ENCODE measurements at regions not wholly inside any gene's neighbourhood (a gene's known extent, or its start where the extent isn't known, plus 50 kb on each side); places are given as distances from the start of the nearest gene placed in this dataset.
"Not testable (repeated sequence)": the region's sequence is repeated elsewhere in the genome, so short reads cannot be mapped to it uniquely, and the experiment has no call there.

DNA sequence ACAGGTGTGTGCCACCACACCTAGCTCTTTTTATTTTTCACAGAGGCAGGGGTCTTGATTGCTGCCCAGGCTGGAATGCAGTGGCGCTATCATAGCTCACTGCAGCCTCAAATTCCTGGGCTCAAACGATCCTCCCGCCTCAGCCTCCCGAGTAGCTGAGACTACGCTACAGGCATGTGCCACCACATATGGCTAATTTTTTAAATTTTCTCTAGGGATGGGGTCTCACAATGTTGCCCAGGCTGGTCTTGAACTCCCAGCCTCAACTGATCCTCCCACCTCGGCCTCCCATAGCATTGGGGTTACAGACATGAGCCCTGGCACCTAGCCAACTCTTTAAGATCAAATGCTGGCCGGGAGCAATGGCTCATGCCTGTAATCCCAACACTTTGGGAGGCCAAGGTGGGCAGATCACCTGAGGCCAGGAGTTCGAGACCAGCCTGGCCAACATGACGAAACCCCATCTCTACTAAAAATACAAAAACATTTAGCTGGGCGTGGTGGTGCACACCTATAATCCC, 50.6 kb upstream of the MYL10 start:
- H3K36me3 ChIP-seq; DNase-seq (ENCODE audit: low read depth in 1 of 2, low spot score in 1 of 2); H3K27me3 ChIP-seq; H3K4me1 ChIP-seq (ENCODE audit: low read depth); H3K4me3 ChIP-seq; H3K27ac ChIP-seq; H3K9me3 ChIP-seq (ENCODE audit: low read depth): not testable (repeated sequence)

DNA sequence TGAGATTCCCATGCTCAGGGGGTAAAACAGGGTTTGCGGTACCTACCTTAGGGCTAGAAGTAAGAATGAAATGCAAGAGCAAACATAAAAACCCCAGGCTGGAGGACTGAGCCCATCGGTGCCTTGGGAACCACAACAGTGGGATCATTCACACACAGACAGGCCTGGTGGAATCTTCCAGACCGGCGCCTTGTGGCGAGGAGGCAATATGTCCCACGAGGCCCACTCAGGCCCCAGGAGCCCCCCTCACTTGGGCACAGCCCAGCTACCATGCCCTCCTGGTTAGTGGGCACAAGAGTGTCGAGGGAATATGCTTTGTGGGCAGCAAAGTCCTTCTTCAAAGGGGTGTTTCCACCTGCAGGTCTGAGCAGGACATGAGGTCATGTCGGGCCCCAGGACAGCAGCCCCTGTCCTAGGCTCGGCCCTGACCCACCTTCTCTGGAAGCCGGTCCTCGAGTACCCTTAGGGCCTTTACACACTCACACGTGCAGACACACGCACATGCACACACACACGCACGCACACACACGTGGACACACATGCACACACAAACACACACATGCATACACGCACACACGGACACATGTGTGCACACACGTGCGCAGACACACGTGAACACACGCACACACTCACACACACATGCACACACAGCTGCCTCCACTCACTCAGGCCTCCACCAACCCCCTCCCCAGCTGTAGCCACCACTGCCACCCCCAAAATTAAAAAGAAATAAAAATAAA, 51.5 kb upstream of the MYL10 start:
- Histone ChIP-seq H3K36me3 (no peaks in the 10 kb centered on the region), H3K9me3 (ENCODE audit: low read depth) (no peaks in the 10 kb centered on the region), H3K27me3 (no peaks in the 10 kb centered on the region), H3K27ac (no peak overlapping the region), H3K4me3 (no peak overlapping the region), H3K4me1 (ENCODE audit: low read depth) (no peaks in the 10 kb centered on the region)
- no peak for DNase-seq (ENCODE audit: low read depth in 1 of 2, low spot score in 1 of 2)
- TF ChIP-seq, protein P1, sequence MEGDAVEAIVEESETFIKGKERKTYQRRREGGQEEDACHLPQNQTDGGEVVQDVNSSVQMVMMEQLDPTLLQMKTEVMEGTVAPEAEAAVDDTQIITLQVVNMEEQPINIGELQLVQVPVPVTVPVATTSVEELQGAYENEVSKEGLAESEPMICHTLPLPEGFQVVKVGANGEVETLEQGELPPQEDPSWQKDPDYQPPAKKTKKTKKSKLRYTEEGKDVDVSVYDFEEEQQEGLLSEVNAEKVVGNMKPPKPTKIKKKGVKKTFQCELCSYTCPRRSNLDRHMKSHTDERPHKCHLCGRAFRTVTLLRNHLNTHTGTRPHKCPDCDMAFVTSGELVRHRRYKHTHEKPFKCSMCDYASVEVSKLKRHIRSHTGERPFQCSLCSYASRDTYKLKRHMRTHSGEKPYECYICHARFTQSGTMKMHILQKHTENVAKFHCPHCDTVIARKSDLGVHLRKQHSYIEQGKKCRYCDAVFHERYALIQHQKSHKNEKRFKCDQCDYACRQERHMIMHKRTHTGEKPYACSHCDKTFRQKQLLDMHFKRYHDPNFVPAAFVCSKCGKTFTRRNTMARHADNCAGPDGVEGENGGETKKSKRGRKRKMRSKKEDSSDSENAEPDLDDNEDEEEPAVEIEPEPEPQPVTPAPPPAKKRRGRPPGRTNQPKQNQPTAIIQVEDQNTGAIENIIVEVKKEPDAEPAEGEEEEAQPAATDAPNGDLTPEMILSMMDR (IDR thresholded peaks at IDR 0.05; ENCODE audit: low read depth, low read length) = no peak

DNA sequence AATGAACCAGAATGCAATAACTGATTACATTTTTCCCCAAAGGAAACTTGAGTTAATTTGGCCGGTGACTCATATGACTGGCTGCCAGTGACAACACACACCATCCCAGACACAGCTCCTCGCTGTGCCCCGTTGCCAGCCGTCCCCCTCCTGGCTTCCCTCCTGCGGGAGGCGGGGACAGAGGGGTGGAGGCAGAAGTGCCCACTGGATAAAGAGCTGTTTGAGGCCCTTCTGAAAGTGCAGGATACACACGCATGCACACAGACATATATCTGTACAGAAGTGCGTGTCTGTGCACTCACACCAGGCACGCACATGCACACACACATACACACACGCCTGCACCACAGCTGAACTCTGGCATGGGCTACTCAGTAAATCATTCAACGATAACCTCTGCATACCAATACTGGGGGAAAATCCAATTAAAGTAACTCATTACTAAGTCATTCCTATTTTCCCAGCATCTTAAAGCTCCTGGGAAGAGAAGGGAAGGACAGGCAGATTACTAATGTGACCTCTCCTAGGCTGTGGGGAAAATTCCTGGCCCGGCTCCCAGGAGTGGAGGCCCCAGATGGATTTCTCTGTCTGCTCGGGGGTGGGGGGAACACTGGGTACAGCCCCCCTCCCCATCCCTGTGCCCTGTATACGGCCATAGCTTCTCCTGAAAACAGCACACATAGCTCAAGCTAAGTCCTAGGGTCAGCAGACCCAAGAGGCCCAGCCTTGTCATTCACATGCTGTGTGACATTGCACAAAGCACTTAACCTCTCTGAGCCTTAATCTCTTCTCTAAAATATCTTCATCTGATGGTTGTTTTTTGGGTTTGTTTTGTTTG, 52.3 kb upstream of the MYL10 start:
- peak in 1 of 2 donors; percentile 79 for DNase-seq (ENCODE audit: low read depth in 1 of 2, low spot score in 1 of 2)
- H3K36me3 ChIP-seq = no peaks in the 10 kb centered on the region
- TF ChIP-seq, protein P1 (IDR thresholded peaks at IDR 0.05; ENCODE audit: low read depth, low read length) = no peak
- H3K27ac ChIP-seq = no peak overlapping the region
- H3K4me1 ChIP-seq (ENCODE audit: low read depth) = no peaks in the 10 kb centered on the region
- no peaks in the 10 kb centered on the region for H3K27me3 ChIP-seq
- H3K9me3 ChIP-seq (ENCODE audit: low read depth) = no peaks in the 10 kb centered on the region
- H3K4me3 ChIP-seq = no peak overlapping the region

DNA sequence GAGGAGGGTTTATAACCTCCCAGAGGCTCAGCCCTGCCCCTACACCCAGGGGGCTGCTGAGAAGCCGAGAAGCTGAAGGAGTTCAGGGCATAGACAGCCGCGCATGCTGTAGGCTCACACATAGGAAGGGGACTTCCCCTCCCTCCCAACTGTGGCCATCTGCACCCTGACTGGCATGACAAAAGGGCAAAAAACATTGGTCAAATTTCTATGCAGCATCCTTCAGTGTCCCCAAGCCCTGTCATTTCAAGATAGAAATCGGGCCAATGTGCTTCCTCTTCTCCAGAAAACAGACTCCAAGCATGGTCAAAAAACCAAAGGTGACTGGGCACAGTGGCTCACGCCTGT, 55.9 kb upstream of the MYL10 start:
- no peaks in the 10 kb centered on the region for H3K9me3 ChIP-seq (ENCODE audit: low read depth)
- H3K4me3 ChIP-seq = no peak overlapping the region
- no peaks in the 10 kb centered on the region for H3K27me3 ChIP-seq
- DNase-seq (ENCODE audit: low read depth in 1 of 2, low spot score in 1 of 2) = no peak
- H3K27ac ChIP-seq = no peak overlapping the region
- H3K4me1 ChIP-seq (ENCODE audit: low read depth) = no peaks in the 10 kb centered on the region
- TF ChIP-seq, protein P1 (IDR thresholded peaks at IDR 0.05; ENCODE audit: low read depth, low read length) = no peak
- no peaks in the 10 kb centered on the region for H3K36me3 ChIP-seq

DNA sequence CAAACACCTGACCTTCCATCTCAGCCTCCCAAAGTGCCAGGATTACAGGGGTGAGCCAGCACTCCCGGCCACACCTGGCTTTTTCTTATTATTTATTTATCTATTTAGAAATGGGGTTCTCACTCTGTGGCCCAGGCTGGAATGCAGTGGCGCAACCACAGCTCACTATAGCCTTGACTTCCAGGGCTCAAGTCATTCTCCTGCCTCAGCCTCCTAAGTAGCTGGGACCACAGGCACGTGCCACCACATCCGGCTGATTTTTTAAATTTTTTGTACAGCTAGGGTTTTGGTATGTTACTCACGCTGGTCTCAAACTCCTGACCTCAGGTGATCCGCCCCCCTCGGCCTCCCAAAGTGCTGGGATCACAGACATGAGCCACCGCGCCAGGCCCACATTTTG, 56.9 kb upstream of the MYL10 start:
- TF ChIP-seq, protein P1 (IDR thresholded peaks at IDR 0.05; ENCODE audit: low read depth, low read length) = no peak

DNA sequence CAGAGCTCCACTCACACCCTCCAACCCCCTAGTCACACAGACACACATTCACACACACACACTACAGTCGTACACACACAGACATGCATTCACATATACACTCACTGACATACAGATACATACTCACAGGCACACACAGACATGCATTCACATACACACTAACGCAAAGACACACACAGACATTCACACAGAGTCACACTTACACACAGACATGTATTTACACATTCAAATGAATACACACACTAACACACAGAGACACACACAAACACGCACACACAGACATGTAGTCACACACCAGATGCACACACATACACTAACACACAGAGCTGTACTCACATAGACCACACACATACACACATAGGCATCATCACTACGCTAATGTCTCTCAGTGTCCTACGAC, 58.0 kb upstream of the MYL10 start:
- Histone ChIP-seq H3K27me3 (no peaks in the 10 kb centered on the region), H3K4me3 (no peak overlapping the region), H3K4me1 (ENCODE audit: low read depth) (peaks cover 2% of the 10 kb centered on the region), H3K9me3 (ENCODE audit: low read depth) (no peaks in the 10 kb centered on the region), H3K27ac (no peak overlapping the region), H3K36me3 (no peaks in the 10 kb centered on the region)
- DNase-seq (ENCODE audit: low read depth in 1 of 2, low spot score in 1 of 2) = no peak
- TF ChIP-seq, protein P1 (IDR thresholded peaks at IDR 0.05; ENCODE audit: low read depth, low read length) = no peak

More for the DNA sequence above, 56.9 kb upstream of the MYL10 start:
- Histone ChIP-seq H3K27me3 (no peaks in the 10 kb centered on the region), H3K27ac (no peak overlapping the region), H3K36me3 (no peaks in the 10 kb centered on the region), H3K4me3 (no peak overlapping the region), H3K4me1 (ENCODE audit: low read depth) (no peaks in the 10 kb centered on the region), H3K9me3 (ENCODE audit: low read depth) (no peaks in the 10 kb centered on the region)
- DNase-seq (ENCODE audit: low read depth in 1 of 2, low spot score in 1 of 2) = no peak

Measured in cardiac muscle cell (in vitro differentiated cells and primary cell).